BJ (cell line): ENCODE measurements at regions not wholly inside any gene's neighbourhood (a gene's known extent, or its start where the extent isn't known, plus 50 kb on each side); places are given as distances from the start of the nearest gene placed in this dataset.

Source experiments
- CTCF ChIA-PET: fragments of 350-600 bp; formaldehyde crosslinking; extraction: SDS; loops from one replicate; lab custom pipeline; 2021; ENCODE audit warnings: antibody characterized with exemption, inconsistent platforms; lab: Yijun Ruan, JAX
- POLR2A ChIA-PET: fragments of 300-600 bp; sonication (Branson Sonifier 250); formaldehyde crosslinking; extraction: SDS; loops from one replicate; lab custom pipeline; 2021; ENCODE audit warnings: antibody characterized with exemption; lab: Charles Lee
- DNase-seq: peaks from one replicate; pipeline ENCODE4 v3.0.0-alpha.2; 2011; ENCODE audit warnings: low read depth
- H3K27me3 ChIP-seq: 2 replicates; pipeline ENCODE4 v1.6.0; 2011; ENCODE audit warnings: low read length; ENCODE audit not compliant: control insufficient read depth, insufficient read depth
- H3K36me3 ChIP-seq: 2 replicates; pipeline ENCODE4 v1.5.1; 2011; ENCODE audit warnings: low read length; ENCODE audit not compliant: control insufficient read depth, insufficient read depth
- H3K4me3 ChIP-seq: 2 replicates; pipeline ENCODE4 v1.5.1; 2011; ENCODE audit warnings: low read depth, mild to moderate bottlenecking, control low read depth, low read length
- CTCF ChIP-seq: IDR thresholded peaks from 2 replicates; pipeline ENCODE4 v1.5.1; 2011; ENCODE audit warnings: low read depth, mild to moderate bottlenecking, control low read depth, inconsistent platforms, low read length, moderate library complexity; ENCODE audit not compliant: insufficient read depth

GRCh38 chr11:69402251-69402887 lies 79.1 kb upstream of the LINC01488 start:
- POLR2A ChIA-PET = no interaction called here
- no peak for DNase-seq
- CTCF ChIA-PET = interaction anchor here (0.7 kb wide), 1 partner anchor 241 kb away, joined by 3 read pairs; no protein-coding TSS in a partner anchor
- H3K4me3 ChIP-seq = no peak overlapping the region
- no peak for TF ChIP-seq CTCF
- H3K27me3 ChIP-seq = no peaks in the 10 kb centered on the region
- H3K36me3 ChIP-seq = no peaks in the 10 kb centered on the region

GRCh38 chr11:69403556-69404215 lies 77.8 kb upstream of the LINC01488 start:
- TF ChIP-seq CTCF = no peak
- H3K36me3 ChIP-seq = no peaks in the 10 kb centered on the region
- CTCF ChIA-PET = interaction anchor here (0.9 to 1.1 kb wide), 3 partner anchors 11 to 240 kb away, joined by 3 to 4 read pairs (median 3); no protein-coding TSS in a partner anchor
- no peak overlapping the region for H3K4me3 ChIP-seq
- no peaks in the 10 kb centered on the region for H3K27me3 ChIP-seq
- POLR2A ChIA-PET = interaction anchor here (1.0 kb wide), 1 partner anchor 17 kb away, joined by 3 read pairs; no protein-coding TSS in a partner anchor
- no peak for DNase-seq

GRCh38 chr11:69406060-69406459 lies 75.4 kb upstream of the LINC01488 start:
- H3K27me3 ChIP-seq = no peaks in the 10 kb centered on the region
- ChIA-PET CTCF (no interaction called here), POLR2A (no interaction called here)
- DNase-seq = no peak
- no peak overlapping the region for H3K4me3 ChIP-seq
- no peaks in the 10 kb centered on the region for H3K36me3 ChIP-seq
- no peak for TF ChIP-seq CTCF

DNA sequence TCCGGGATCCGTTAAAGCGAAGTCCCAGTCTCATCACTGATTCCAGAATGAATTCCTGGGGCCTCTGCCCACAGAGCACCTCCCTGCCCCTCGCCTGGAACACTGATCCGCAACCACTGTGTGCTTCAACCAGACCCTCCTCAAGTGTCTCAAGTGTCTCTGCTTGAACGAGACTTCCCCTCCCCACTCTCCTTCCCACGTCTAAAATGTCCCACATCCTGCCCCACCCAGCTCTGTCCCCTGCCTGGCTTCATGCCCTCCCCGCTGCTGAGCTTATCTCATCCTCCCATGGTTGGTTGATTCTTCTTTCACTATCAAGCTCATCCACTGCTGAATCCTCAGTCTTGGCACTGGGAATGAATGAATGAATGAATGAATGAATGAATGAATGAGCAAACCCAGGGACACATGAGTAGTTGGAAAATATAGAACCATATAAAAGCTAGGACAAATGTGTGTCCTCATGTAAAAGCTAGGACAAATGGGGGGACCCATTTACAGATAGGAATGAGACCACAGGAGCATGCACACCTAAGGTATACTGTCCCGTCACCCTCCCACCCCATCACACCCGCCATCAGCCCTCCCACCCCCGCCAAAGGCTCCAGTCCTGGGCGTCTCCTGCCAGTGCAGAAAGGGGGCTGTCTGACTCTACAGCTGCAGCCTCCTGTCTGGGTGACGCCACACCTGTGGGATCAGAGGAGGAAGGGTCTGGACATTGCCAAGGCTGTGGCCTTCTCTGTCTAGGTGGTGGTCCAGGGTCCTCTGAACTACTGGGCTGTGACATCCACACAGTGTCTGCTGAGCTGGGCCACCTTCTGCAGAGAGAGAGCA lies 71.4 kb upstream of the LINC01488 start:
- no peak for DNase-seq
- Histone ChIP-seq H3K36me3 (no peaks in the 10 kb centered on the region), H3K4me3 (no peak overlapping the region), H3K27me3 (no peaks in the 10 kb centered on the region)
- no peak for TF ChIP-seq CTCF
- CTCF ChIA-PET = interaction anchor here (0.9 kb wide), 1 partner anchor 117 kb away, joined by 3 read pairs; no protein-coding TSS in a partner anchor
- POLR2A ChIA-PET = no interaction called here

- ChIA-PET POLR2A (no interaction called here), CTCF (no interaction called here)
- Histone ChIP-seq H3K4me3 (no peak overlapping the region), H3K27me3 (no peaks in the 10 kb centered on the region), H3K36me3 (no peaks in the 10 kb centered on the region)
- DNase-seq = no peak
- TF ChIP-seq CTCF = no peak
Observed at GRCh38 chr11:69411257-69411924, 70.1 kb upstream of the LINC01488 start.
